Mononuclear cell (primary cell): ENCODE measurements at regions not wholly inside any gene's neighbourhood (a gene's known extent, or its start where the extent isn't known, plus 50 kb on each side); places are given as distances from the start of the nearest gene placed in this dataset.

Source experiments
- H3K27me3 ChIP-seq: 2 replicates; pipeline ENCODE4 v1.6.0; 2011; ENCODE audit warnings: low read length, control low read depth; ENCODE audit not compliant: insufficient read depth
- H3K4me1 ChIP-seq: 2 replicates; pipeline ENCODE4 v1.5.1; 2011; ENCODE audit warnings: mild to moderate bottlenecking, low read length, control low read depth; ENCODE audit not compliant: insufficient read depth
- H3K4me3 ChIP-seq: 2 replicates; pipeline ENCODE4 v1.5.1; 2011; ENCODE audit warnings: mild to moderate bottlenecking, low read length, moderate library complexity
- H3K9me3 ChIP-seq: 2 replicates; pipeline ENCODE4 v1.5.1; 2011; ENCODE audit warnings: low read depth, mild to moderate bottlenecking, control low read depth, low read length

- H3K9me3 ChIP-seq, result no peaks in the 10 kb centered on the region
- H3K27me3 ChIP-seq, result no peaks in the 10 kb centered on the region
- no peak overlapping the region for H3K4me3 ChIP-seq
- peaks cover 50% of the 10 kb centered on the region for H3K4me1 ChIP-seq
Observed at GRCh38 chr6:14639983-14640599, 522.5 kb downstream of the CD83 start.

- H3K9me3 ChIP-seq, result no peaks in the 10 kb centered on the region
- H3K4me3 ChIP-seq, result no peak overlapping the region
- no peaks in the 10 kb centered on the region for H3K27me3 ChIP-seq
- H3K4me1 ChIP-seq, result peaks cover 44% of the 10 kb centered on the region
Observed at GRCh38 chr6:14640631-14641030, 523.1 kb downstream of the CD83 start.

GRCh38 chr6:14641423-14642135 lies 524.0 kb downstream of the CD83 start:
- Histone ChIP-seq H3K4me3 (no peak overlapping the region), H3K4me1 (peaks cover 35% of the 10 kb centered on the region), H3K27me3 (no peaks in the 10 kb centered on the region), H3K9me3 (no peaks in the 10 kb centered on the region)

- peaks cover 33% of the 10 kb centered on the region for H3K4me1 ChIP-seq
Observed at GRCh38 chr6:14642136-14642505, 524.5 kb downstream of the CD83 start.

GRCh38 chr6:14642842-14643241 lies 525.3 kb downstream of the CD83 start:
- peaks cover 26% of the 10 kb centered on the region for H3K4me1 ChIP-seq
- H3K4me3 ChIP-seq, result no peak overlapping the region
- H3K27me3 ChIP-seq, result no peaks in the 10 kb centered on the region

More at GRCh38 chr6:14642136-14642505, 524.5 kb downstream of the CD83 start:
- no peaks in the 10 kb centered on the region for H3K9me3 ChIP-seq
- no peak overlapping the region for H3K4me3 ChIP-seq
- no peaks in the 10 kb centered on the region for H3K27me3 ChIP-seq

GRCh38 chr6:14644381-14644780 lies 526.8 kb downstream of the CD83 start:
- Histone ChIP-seq H3K4me3 (no peak overlapping the region), H3K27me3 (no peaks in the 10 kb centered on the region), H3K4me1 (peaks cover 13% of the 10 kb centered on the region), H3K9me3 (no peaks in the 10 kb centered on the region)

More at GRCh38 chr6:14642842-14643241, 525.3 kb downstream of the CD83 start:
- H3K9me3 ChIP-seq, result no peaks in the 10 kb centered on the region

- Histone ChIP-seq H3K4me1 (peaks cover 4% of the 10 kb centered on the region), H3K9me3 (no peaks in the 10 kb centered on the region)
Observed at GRCh38 chr6:14645221-14645620, 527.6 kb downstream of the CD83 start.

GRCh38 chr6:14645841-14646240 lies 528.3 kb downstream of the CD83 start:
- H3K4me3 ChIP-seq, result no peak overlapping the region
- no peaks in the 10 kb centered on the region for H3K4me1 ChIP-seq
- no peaks in the 10 kb centered on the region for H3K9me3 ChIP-seq
- H3K27me3 ChIP-seq, result no peaks in the 10 kb centered on the region

More at GRCh38 chr6:14645221-14645620, 527.6 kb downstream of the CD83 start:
- H3K4me3 ChIP-seq, result no peak overlapping the region
- no peaks in the 10 kb centered on the region for H3K27me3 ChIP-seq

- Histone ChIP-seq H3K4me1 (no peaks in the 10 kb centered on the region), H3K4me3 (no peak overlapping the region), H3K27me3 (no peaks in the 10 kb centered on the region), H3K9me3 (no peaks in the 10 kb centered on the region)
Observed at GRCh38 chr6:14646371-14646770, 528.8 kb downstream of the CD83 start.

- Histone ChIP-seq H3K4me3 (no peak overlapping the region), H3K4me1 (no peaks in the 10 kb centered on the region), H3K27me3 (no peaks in the 10 kb centered on the region), H3K9me3 (no peaks in the 10 kb centered on the region)
Observed at GRCh38 chr6:14647357-14647756, 529.8 kb downstream of the CD83 start.

- Histone ChIP-seq H3K4me3 (no peak overlapping the region), H3K4me1 (peaks cover 34% of the 10 kb centered on the region), H3K27me3 (no peaks in the 10 kb centered on the region), H3K9me3 (no peaks in the 10 kb centered on the region)
Observed at GRCh38 chr6:14652536-14652935, 535.0 kb downstream of the CD83 start.

- H3K4me1 ChIP-seq, result peaks cover 59% of the 10 kb centered on the region
- no peaks in the 10 kb centered on the region for H3K9me3 ChIP-seq
- no peaks in the 10 kb centered on the region for H3K27me3 ChIP-seq
- no peak overlapping the region for H3K4me3 ChIP-seq
Observed at GRCh38 chr6:14655201-14656061, 537.9 kb downstream of the CD83 start.

GRCh38 chr6:14656078-14656521 lies 538.5 kb downstream of the CD83 start:
- no peaks in the 10 kb centered on the region for H3K9me3 ChIP-seq
- no peak overlapping the region for H3K4me3 ChIP-seq
- H3K4me1 ChIP-seq, result peaks cover 65% of the 10 kb centered on the region
- no peaks in the 10 kb centered on the region for H3K27me3 ChIP-seq

- Histone ChIP-seq H3K27me3 (no peaks in the 10 kb centered on the region), H3K9me3 (no peaks in the 10 kb centered on the region), H3K4me3 (no peak overlapping the region), H3K4me1 (peaks cover 71% of the 10 kb centered on the region)
Observed at GRCh38 chr6:14656649-14657048, 539.1 kb downstream of the CD83 start.

GRCh38 chr6:14658030-14658429 lies 540.5 kb downstream of the CD83 start:
- Histone ChIP-seq H3K4me3 (no peak overlapping the region), H3K4me1 (peaks cover 80% of the 10 kb centered on the region), H3K27me3 (no peaks in the 10 kb centered on the region), H3K9me3 (no peaks in the 10 kb centered on the region)
